BE2C (cell line): ENCODE measurements at regions not wholly inside any gene's neighbourhood (a gene's known extent, or its start where the extent isn't known, plus 50 kb on each side); places are given as distances from the start of the nearest gene placed in this dataset.
"Not testable (repeated sequence)": the region's sequence is repeated elsewhere in the genome, so short reads cannot be mapped to it uniquely, and the experiment has no call there.

Experiments used
- DNase-seq: peaks from one replicate; pipeline ENCODE4 v3.0.0-alpha.2; 2020
- H3K27me3 ChIP-seq: fragments of 250-450 bp; sonication (Bioruptor Pico); 2 replicates; pipeline ENCODE4 v1.5.1; 2020; ENCODE audit warnings: mild to moderate bottlenecking
- H3K36me3 ChIP-seq: fragments of 250-450 bp; sonication (Bioruptor Pico); 2 replicates; pipeline ENCODE4 v1.5.1; 2020; ENCODE audit warnings: mild to moderate bottlenecking
- H3K4me1 ChIP-seq: fragments of 250-450 bp; sonication (Bioruptor Pico); 2 replicates; pipeline ENCODE4 v1.5.1; 2020
- H3K4me3 ChIP-seq: 2 replicates; pipeline ENCODE4 v1.5.1; 2011; ENCODE audit warnings: low read depth, low read length
- H3K9me3 ChIP-seq: fragments of 250-450 bp; sonication (Bioruptor Pico); 2 replicates; pipeline ENCODE4 v1.5.1; 2020
- CTCF ChIP-seq: IDR thresholded peaks from 2 replicates; pipeline ENCODE4 v1.5.1; 2012; ENCODE audit warnings: mild to moderate bottlenecking, low read depth, low read length

GRCh38 chr3:162629372-162629771, 1132.8 kb downstream of the OTOL1 start:
- DNase-seq, result no peak
- Histone ChIP-seq H3K27me3 (no peaks in the 10 kb centered on the region), H3K4me3 (no peak overlapping the region), H3K4me1 (no peaks in the 10 kb centered on the region; the same call in 1 of the 2 replicates), H3K9me3 (no peaks in the 10 kb centered on the region), H3K36me3 (no peaks in the 10 kb centered on the region)
- TF ChIP-seq CTCF, result no peak

DNA sequence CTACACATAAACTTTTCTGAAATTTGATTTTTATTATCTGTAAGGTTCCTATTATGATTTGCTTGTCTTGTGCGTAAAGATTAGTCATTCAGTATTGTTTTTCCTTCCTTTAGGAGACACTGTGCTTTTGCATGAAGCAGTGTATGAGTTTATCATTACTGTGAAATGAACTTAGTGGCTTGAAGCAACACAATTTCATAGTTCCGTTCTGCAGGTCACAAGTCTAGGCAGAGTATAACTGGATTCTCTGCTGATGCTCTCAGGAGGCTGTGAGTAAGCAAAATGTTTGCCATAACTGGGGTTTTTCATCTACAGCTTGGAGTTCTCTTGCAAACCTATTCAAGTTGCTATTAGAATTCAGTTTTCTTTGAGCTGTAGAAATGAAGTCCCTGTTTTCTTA, 1136.1 kb downstream of the OTOL1 start:
- DNase-seq, result no peak
- Histone ChIP-seq H3K9me3 (no peaks in the 10 kb centered on the region), H3K4me1 (no peaks in the 10 kb centered on the region), H3K27me3 (no peaks in the 10 kb centered on the region), H3K36me3 (no peaks in the 10 kb centered on the region), H3K4me3 (no peak overlapping the region)
- TF ChIP-seq CTCF, result no peak

DNA sequence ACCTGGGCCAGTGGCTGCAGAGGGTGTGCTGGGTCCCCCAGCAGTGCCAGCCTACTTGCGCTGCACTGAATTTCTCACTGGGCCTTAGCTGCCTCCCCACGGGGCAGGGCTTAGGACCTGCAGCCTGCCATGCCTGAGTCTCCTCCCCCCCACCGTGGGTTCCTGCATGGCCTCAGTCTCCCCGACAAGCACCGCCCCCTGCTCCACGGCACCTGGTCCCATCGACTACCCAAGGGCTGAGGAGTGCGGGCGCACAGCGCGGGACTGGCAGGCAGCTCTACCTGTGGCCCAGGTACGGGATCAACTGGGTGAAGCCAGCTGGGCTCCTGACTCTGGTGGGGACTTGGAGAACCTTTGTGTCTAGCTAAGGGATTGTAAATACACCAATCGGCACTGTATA, 1143.6 kb downstream of the OTOL1 start:
- H3K4me3 ChIP-seq, H3K27me3 ChIP-seq, H3K36me3 ChIP-seq, H3K4me1 ChIP-seq, DNase-seq, H3K9me3 ChIP-seq: not testable (repeated sequence)

- no peaks in the 10 kb centered on the region for H3K9me3 ChIP-seq
- no peak for TF ChIP-seq CTCF
- peaks cover 2% of the 10 kb centered on the region for H3K4me1 ChIP-seq
- no peaks in the 10 kb centered on the region for H3K36me3 ChIP-seq
- no peak overlapping the region for H3K4me3 ChIP-seq
- no peak for DNase-seq
- H3K27me3 ChIP-seq, result no peaks in the 10 kb centered on the region
These were observed 1144.7 kb downstream of the OTOL1 start for GRCh38 chr3:162641317-162641716.

GRCh38 chr3:162641907-162642306, 1145.3 kb downstream of the OTOL1 start:
- Histone ChIP-seq H3K4me1 (peaks cover 2% of the 10 kb centered on the region), H3K27me3 (no peaks in the 10 kb centered on the region), H3K36me3 (no peaks in the 10 kb centered on the region), H3K4me3 (no peak overlapping the region), H3K9me3 (no peaks in the 10 kb centered on the region)
- TF ChIP-seq CTCF, result no peak
- no peak for DNase-seq

DNA sequence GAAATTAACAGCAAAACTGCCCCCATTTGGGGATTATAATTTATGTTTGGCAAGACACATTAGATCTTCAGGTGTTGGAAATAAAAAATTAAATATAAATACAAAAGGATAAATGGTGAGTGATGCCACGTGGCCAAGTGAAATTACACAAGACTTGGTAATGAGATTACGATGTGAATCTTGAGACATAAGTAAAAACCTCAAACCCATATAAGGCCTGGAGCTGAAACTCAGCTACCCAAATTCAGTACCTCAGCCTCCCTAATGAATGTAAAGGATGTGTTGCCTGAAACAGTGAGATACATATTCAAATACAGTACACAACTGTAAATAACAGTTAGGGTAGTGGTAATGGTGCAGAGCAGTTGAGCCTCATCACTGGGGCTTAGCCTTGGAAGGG, 1146.6 kb downstream of the OTOL1 start:
- no peak for DNase-seq
- Histone ChIP-seq H3K4me1 (peaks cover 2% of the 10 kb centered on the region), H3K4me3 (no peak overlapping the region), H3K36me3 (no peaks in the 10 kb centered on the region), H3K9me3 (no peaks in the 10 kb centered on the region), H3K27me3 (no peaks in the 10 kb centered on the region)
- no peak for TF ChIP-seq CTCF

GRCh38 chr3:162647321-162647720, 1150.7 kb downstream of the OTOL1 start:
- Histone ChIP-seq H3K9me3 (no peaks in the 10 kb centered on the region), H3K36me3 (no peaks in the 10 kb centered on the region), H3K4me1 (no peaks in the 10 kb centered on the region; the same call in 1 of the 2 replicates), H3K27me3 (no peaks in the 10 kb centered on the region), H3K4me3 (no peak overlapping the region)
- DNase-seq, result no peak
- TF ChIP-seq CTCF, result no peak
